Panc1 (cell line): ENCODE measurements at regions not wholly inside any gene's neighbourhood (a gene's known extent, or its start where the extent isn't known, plus 50 kb on each side); places are given as distances from the start of the nearest gene placed in this dataset.

Source experiments
- ATAC-seq: fragments of 200-7000 bp; cut with Tn5 transposase; 2 replicates; pipeline ENCODE4 v1.9.1; 2020; ENCODE audit warnings: mild to moderate bottlenecking, moderate library complexity
- BruUV-seq: library from RNA; stranded (reverse); fragments of 400-500 nt; replicated peaks from 2 replicates; lab custom pipeline; 2021; lab: Mats Ljungman, UMichigan
- CTCF ChIA-PET: fragments of 300-600 bp; sonication (Branson Sonifier 250); formaldehyde crosslinking; loops from one replicate; lab custom pipeline; 2022; ENCODE audit warnings: antibody characterized with exemption; lab: Charles Lee
- POLR2A ChIA-PET: fragments of 300-600 bp; sonication (Branson Sonifier 250); formaldehyde crosslinking; loops from one replicate; lab custom pipeline; 2022; ENCODE audit warnings: antibody characterized with exemption; lab: Charles Lee
- DNase-seq: peaks from one replicate; pipeline ENCODE4 v3.0.0-alpha.2; 2010; ENCODE audit warnings: low read depth, low spot score
- H3K27ac ChIP-seq: 2 replicates; pipeline ENCODE4 v1.5.1; 2011; ENCODE audit warnings: mild to moderate bottlenecking, low read length, inconsistent platforms
- H3K27me3 ChIP-seq: fragments of 200-500 bp; sonication (Bioruptor generic); 2 replicates; pipeline ENCODE4 v1.6.0; 2014; ENCODE audit warnings: low read length, inconsistent platforms; ENCODE audit not compliant: control insufficient read depth, insufficient read depth
- H3K36me3 ChIP-seq: fragments of 200-500 bp; sonication (Bioruptor generic); 2 replicates; pipeline ENCODE4 v1.5.1; 2014; ENCODE audit warnings: inconsistent platforms, mild to moderate bottlenecking, low read length, moderate library complexity; ENCODE audit not compliant: control insufficient read depth, insufficient read depth
- H3K4me1 ChIP-seq: 2 replicates; pipeline ENCODE4 v1.5.1; 2011; ENCODE audit warnings: inconsistent platforms, mild to moderate bottlenecking, low read length, moderate library complexity; ENCODE audit not compliant: control insufficient read depth, insufficient read depth
- H3K4me3 ChIP-seq, 2 experiments: 2 replicates each; pipeline ENCODE4 v1.5.1; 2011 to 2012; ENCODE audit warnings: low read depth in 2 of 2, low read length in 2 of 2, mild to moderate bottlenecking in 2 of 2, inconsistent platforms in 1 of 2, moderate library complexity in 1 of 2
- H3K9me3 ChIP-seq: fragments of 200-500 bp; sonication (Bioruptor generic); 2 replicates; pipeline ENCODE4 v1.5.1; 2014; ENCODE audit warnings: low read depth, mild to moderate bottlenecking, inconsistent platforms, low read length, moderate library complexity; ENCODE audit not compliant: control insufficient read depth, insufficient read depth
- POLR2AphosphoS5 ChIP-seq: IDR thresholded peaks from 2 replicates; pipeline ENCODE4 v1.6.1; 2012; ENCODE audit warnings: mild to moderate bottlenecking, low read depth, low read length, moderate library complexity
- SIN3A ChIP-seq: IDR thresholded peaks from 2 replicates; pipeline ENCODE4 v1.6.1; 2012; ENCODE audit warnings: low read depth, mild to moderate bottlenecking, low read length, moderate library complexity, borderline replicate concordance; ENCODE audit not compliant: insufficient read depth
- TCF7L2 ChIP-seq: IDR thresholded peaks from 2 replicates; pipeline ENCODE4 v1.6.1; 2011; ENCODE audit warnings: mild to moderate bottlenecking, low read depth, low read length, inconsistent platforms
- in situ Hi-C: cut with HindIII; loops from 2 replicates; pipeline ENCODE4 v1.10.0; 2016; ENCODE audit warnings: low sequenced_read_pairs, low pct_unique_long_range_greater_than_20kb
- intact Hi-C: fragments of 100-400 bp; cut with micrococcal nuclease; formaldehyde crosslinking; loops from one replicate; pipeline ENCODE4 v1.10.0; 2022; ENCODE audit not compliant: unreplicated experiment
- TF ChIP-seq, protein P1 (sequence below), 2 experiments: IDR thresholded peaks; 2 replicates each; pipeline ENCODE4 v1.6.1; 2011 to 2012; ENCODE audit warnings: low read depth in 2 of 2, control low read depth in 1 of 2, low read length in 1 of 2, mild to moderate bottlenecking in 1 of 2, moderate library complexity in 1 of 2; ENCODE audit not compliant: insufficient read depth in 1 of 2
- TF ChIP-seq, protein P2 (sequence below): fragments of 450-650 bp; IDR thresholded peaks from 2 replicates; pipeline ENCODE4 v1.5.1; 2017; ENCODE audit warnings: mild to moderate bottlenecking

GRCh38 chr7:106723398-106723797 is 62.4 kb upstream of the CCDC71L start:
- intact Hi-C loops (no loop called here), in situ Hi-C loops (no loop called here)
- no peak for ATAC-seq
- DNase-seq: no peak
- Histone ChIP-seq H3K36me3 (no peaks in the 10 kb centered on the region), H3K9me3 (no peaks in the 10 kb centered on the region), H3K27ac (no peak overlapping the region), H3K4me1 (no peaks in the 10 kb centered on the region), H3K27me3 (no peaks in the 10 kb centered on the region), H3K4me3 (no peak overlapping the region)
- BruUV-seq: no TSS peak
- ChIA-PET POLR2A (no interaction called here), CTCF (no interaction called here)
- TF ChIP-seq POLR2AphosphoS5 (no peak), SIN3A (no peak), TCF7L2 (no peak)
- TF ChIP-seq, protein P1, sequence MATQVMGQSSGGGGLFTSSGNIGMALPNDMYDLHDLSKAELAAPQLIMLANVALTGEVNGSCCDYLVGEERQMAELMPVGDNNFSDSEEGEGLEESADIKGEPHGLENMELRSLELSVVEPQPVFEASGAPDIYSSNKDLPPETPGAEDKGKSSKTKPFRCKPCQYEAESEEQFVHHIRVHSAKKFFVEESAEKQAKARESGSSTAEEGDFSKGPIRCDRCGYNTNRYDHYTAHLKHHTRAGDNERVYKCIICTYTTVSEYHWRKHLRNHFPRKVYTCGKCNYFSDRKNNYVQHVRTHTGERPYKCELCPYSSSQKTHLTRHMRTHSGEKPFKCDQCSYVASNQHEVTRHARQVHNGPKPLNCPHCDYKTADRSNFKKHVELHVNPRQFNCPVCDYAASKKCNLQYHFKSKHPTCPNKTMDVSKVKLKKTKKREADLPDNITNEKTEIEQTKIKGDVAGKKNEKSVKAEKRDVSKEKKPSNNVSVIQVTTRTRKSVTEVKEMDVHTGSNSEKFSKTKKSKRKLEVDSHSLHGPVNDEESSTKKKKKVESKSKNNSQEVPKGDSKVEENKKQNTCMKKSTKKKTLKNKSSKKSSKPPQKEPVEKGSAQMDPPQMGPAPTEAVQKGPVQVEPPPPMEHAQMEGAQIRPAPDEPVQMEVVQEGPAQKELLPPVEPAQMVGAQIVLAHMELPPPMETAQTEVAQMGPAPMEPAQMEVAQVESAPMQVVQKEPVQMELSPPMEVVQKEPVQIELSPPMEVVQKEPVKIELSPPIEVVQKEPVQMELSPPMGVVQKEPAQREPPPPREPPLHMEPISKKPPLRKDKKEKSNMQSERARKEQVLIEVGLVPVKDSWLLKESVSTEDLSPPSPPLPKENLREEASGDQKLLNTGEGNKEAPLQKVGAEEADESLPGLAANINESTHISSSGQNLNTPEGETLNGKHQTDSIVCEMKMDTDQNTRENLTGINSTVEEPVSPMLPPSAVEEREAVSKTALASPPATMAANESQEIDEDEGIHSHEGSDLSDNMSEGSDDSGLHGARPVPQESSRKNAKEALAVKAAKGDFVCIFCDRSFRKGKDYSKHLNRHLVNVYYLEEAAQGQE (IDR thresholded peaks at IDR 0.05; ENCODE audit: insufficient read depth in 1 of 2, low read depth in 2 of 2, low read length in 1 of 2): no peak
- TF ChIP-seq, protein P2, sequence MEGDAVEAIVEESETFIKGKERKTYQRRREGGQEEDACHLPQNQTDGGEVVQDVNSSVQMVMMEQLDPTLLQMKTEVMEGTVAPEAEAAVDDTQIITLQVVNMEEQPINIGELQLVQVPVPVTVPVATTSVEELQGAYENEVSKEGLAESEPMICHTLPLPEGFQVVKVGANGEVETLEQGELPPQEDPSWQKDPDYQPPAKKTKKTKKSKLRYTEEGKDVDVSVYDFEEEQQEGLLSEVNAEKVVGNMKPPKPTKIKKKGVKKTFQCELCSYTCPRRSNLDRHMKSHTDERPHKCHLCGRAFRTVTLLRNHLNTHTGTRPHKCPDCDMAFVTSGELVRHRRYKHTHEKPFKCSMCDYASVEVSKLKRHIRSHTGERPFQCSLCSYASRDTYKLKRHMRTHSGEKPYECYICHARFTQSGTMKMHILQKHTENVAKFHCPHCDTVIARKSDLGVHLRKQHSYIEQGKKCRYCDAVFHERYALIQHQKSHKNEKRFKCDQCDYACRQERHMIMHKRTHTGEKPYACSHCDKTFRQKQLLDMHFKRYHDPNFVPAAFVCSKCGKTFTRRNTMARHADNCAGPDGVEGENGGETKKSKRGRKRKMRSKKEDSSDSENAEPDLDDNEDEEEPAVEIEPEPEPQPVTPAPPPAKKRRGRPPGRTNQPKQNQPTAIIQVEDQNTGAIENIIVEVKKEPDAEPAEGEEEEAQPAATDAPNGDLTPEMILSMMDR: no peak

- ATAC-seq (no peak), DNase-seq (no peak)
- ChIA-PET CTCF (no interaction called here), POLR2A (no interaction called here)
- Histone ChIP-seq H3K9me3 (no peaks in the 10 kb centered on the region), H3K4me1 (no peaks in the 10 kb centered on the region), H3K4me3 (no peak overlapping the region), H3K27me3 (no peaks in the 10 kb centered on the region), H3K36me3 (no peaks in the 10 kb centered on the region), H3K27ac (no peak overlapping the region)
- in situ Hi-C loops: no loop called here
- TF ChIP-seq, protein P2: no peak
- TF ChIP-seq POLR2AphosphoS5 (no peak), TCF7L2 (no peak), SIN3A (no peak)
- TF ChIP-seq, protein P1 (IDR thresholded peaks at IDR 0.05; ENCODE audit: insufficient read depth in 1 of 2, low read depth in 2 of 2, low read length in 1 of 2): no peak
- intact Hi-C loops: no loop called here
- no TSS peak for BruUV-seq
Measured at GRCh38 chr7:106729720-106730385, 68.9 kb upstream of the CCDC71L start.
